T47D (cell line): ENCODE measurements at regions not wholly inside any gene's neighbourhood (a gene's known extent, or its start where the extent isn't known, plus 50 kb on each side); places are given as distances from the start of the nearest gene placed in this dataset.
"Not testable (repeated sequence)": the region's sequence is repeated elsewhere in the genome, so short reads cannot be mapped to it uniquely, and the experiment has no call there.

Experiments used
- DNase-seq, 2 experiments: peaks; one replicate each; pipeline versions ENCODE4 v3.0.0 to v3.0.0-alpha.2; 2011 to 2012; ENCODE audit warnings: low read depth in 1 of 2, low spot score in 1 of 2
- JUND ChIP-seq: IDR thresholded peaks from 2 replicates; pipeline ENCODE4 v1.6.1; 2012; ENCODE audit warnings: low read depth
- in situ Hi-C: cut with HindIII; loops from 2 replicates; pipeline ENCODE4 v1.10.0; 2016; ENCODE audit warnings: low sequenced_read_pairs, low pct_unique_long_range_greater_than_20kb

GRCh38 chr4:141860974-141861373, 224.6 kb downstream of the IL15 start:
- DNase-seq = peak in 1 of 2 experiments; percentile 68
- in situ Hi-C loops = no loop called here
- TF ChIP-seq JUND = no peak

GRCh38 chr4:141870152-141870551, 233.8 kb downstream of the IL15 start:
- peak in 1 of 2 experiments; percentile 65 for DNase-seq
- in situ Hi-C loops = no loop called here
- no peak for TF ChIP-seq JUND

GRCh38 chr4:141871086-141871770, 234.8 kb downstream of the IL15 start:
- in situ Hi-C loops = no loop called here
- DNase-seq = no peak
- TF ChIP-seq JUND = no peak

DNA sequence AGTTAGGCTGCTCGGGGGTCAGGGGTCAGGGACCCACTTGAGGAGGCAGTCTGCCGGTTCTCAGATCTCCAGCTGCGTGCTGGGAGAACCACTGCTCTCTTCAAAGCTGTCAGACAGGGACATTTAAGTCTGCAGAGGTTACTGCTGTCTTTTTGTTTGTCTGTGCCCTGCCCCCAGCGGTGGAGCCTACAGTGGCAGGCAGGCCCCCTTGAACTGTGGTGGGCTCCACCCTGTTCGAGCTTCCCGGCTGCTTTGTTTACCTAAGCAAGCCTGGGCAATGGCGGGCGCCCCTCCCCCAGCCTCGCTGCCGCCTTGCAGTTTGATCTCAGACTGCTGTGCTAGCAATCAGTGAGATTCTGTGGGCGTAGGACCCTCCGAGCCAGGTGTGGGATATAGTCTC, 246.3 kb downstream of the IL15 start:
- in situ Hi-C loops, DNase-seq: not testable (repeated sequence)

GRCh38 chr4:141884070-141884469, 247.7 kb downstream of the IL15 start:
- no peak for TF ChIP-seq JUND
- DNase-seq = no peak
- in situ Hi-C loops = no loop called here

DNA sequence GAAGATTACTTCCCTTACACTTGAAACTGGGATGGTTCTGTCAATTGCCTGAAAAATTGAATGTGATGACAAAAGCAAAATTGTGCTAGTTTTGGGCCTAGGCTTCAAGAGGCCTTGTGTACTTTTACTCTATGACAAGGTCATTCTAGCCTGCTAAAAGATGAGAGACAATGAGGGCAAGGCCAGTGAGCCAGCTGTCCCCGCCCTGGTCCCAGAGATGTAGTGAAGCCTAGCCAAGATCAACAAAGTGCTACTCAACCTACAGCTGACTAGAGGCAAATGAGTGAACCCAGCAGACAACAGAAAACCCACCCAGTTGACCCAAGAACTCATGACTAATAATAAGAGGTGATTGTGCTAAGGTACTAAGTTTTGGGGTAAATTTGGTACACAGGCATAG, 248.7 kb downstream of the IL15 start:
- in situ Hi-C loops = no loop called here
- DNase-seq = no peak

DNA sequence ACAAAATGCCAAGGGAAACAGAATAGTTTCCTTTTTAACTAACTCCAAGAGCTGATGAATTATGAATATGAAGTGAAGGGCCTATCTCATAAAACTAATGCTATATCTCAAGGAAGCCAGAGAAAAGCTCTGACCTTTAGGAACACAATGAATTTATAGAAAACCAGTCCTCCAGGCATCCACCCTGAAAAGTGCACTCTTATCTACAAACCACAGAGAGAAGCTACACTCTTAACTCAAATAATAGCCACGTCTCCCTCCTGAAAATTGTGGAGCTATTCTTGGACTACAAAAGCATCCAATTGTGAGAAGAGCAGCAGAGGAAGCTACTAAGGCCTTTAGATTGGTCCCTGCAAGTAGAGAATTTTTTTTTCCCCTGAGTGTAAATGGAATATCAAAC, 253.9 kb downstream of the IL15 start:
- TF ChIP-seq JUND = no peak
- in situ Hi-C loops = no loop called here
- DNase-seq = no peak

More for the DNA sequence above, 248.7 kb downstream of the IL15 start:
- TF ChIP-seq JUND = no peak

DNA sequence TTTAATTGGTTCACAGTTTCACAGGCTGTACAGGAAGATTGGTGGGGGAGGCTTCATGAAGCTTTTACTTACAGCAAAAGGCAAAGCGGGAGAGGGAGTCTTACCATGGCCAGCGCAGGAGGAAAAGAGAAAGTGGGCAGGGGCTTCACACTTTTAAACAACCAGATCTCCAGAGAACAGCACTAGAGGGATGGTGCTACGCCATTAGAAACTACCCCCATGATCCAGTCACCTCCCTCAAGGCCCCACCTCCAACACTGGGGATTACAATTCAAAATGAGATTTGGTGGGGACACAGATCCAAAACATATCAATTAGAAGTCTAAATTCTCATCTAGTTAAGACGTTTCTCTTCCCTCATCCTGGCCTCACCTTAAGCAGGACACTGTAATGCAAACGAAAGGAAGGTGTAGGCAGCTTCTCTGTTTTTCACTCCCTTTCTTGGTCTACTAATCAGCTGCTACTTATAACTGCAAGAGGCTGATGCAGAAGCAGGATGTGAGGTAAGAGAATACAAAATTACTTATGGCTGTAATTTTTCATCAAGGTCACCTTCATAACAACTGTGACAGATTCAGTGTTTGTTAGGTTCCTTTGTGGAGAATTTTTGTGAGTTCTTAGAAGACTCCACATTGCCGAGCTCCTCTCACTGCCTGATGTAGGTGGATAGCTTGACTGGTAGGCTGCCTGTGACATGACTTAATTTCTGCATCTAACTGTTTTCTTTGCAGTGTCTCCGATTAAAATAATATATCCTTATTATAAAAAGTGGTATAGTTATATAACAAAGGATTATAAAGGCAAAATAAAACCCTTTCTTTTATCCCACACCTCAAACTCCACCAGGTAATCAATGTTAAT, 255.1 kb downstream of the IL15 start:
- in situ Hi-C loops = no loop called here

DNA sequence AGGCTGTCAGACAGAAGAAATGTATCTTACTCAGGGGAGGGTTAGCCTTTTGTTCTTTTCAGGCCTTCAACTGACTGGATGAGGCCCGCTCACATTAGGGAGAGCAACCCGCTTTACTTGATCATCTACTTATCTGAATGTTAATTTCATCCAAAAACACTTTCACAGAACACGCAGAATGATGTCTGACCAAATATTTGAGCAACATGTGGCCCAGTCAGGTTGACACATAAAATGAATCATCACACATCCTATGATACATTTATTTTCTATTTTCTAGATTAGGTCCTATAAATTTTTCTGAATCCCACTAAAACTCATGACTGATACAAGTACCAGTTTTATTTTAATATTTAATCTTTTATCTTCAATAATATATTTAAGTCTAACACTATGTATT, 260.3 kb downstream of the IL15 start:
- DNase-seq = no peak
- in situ Hi-C loops = no loop called here
- TF ChIP-seq JUND = no peak

More for the DNA sequence above, 255.1 kb downstream of the IL15 start:
- no peak for TF ChIP-seq JUND
- no peak for DNase-seq

DNA sequence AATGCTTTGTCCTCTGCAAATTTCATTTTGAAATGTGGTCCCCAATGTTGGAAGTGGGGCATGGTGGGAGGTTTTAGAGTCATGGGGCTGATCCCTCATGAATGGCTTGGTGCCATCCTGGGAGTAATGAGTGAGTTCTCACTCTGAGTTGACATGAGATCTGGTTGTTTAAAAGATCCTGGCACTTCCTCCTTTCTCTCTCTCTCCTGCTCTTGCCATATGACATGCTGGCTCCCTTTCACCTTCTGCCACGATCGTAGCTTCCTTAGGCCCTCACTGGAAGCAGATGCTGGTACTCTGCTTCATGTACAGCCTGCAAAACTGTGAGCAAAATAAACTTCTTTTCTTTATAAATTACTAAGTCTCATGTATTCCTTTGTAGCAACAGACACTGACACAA, 262.0 kb downstream of the IL15 start:
- no peak for TF ChIP-seq JUND
- DNase-seq = no peak

DNA sequence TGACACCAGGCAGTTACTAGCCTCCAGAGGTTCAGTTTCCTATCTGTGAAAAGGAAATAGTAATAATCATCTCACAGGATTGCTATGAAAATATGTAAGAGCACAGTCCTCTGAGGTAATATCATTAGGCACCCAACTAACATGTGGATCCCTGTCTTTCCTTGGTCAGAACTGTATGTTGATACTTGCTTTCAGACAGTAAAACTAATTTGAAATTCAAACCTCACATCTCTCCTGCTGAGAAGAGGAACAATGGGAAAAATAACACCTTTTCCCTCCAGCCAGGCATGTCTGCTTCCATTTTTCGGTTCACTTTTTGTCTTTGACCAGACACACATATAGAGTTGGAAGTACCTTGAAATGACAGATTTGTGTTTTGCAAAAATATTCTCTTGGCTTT, 262.7 kb downstream of the IL15 start:
- in situ Hi-C loops = no loop called here
- no peak for TF ChIP-seq JUND

More for the DNA sequence above, 262.0 kb downstream of the IL15 start:
- in situ Hi-C loops = no loop called here

DNA sequence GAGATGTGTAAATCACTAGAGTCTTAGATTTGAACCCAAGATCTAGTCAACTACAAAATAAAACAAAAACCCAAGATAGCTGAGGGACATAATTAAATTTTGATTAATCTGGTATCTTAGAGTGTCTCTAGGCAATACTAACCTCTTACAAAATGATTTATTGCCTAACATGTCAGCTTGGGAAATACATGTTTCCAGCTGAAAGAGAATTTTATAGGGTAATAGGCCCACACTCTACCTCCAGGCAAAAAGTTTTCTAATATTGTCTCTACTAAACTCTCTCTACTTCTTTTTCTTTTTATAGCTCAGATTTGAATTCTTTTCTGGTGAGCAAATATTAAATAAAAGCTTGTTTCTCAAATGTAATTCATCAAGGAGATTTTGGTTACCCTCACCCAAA, 263.2 kb downstream of the IL15 start:
- TF ChIP-seq JUND = no peak
- DNase-seq = no peak
- in situ Hi-C loops = no loop called here

More for the DNA sequence above, 262.7 kb downstream of the IL15 start:
- no peak for DNase-seq

DNA sequence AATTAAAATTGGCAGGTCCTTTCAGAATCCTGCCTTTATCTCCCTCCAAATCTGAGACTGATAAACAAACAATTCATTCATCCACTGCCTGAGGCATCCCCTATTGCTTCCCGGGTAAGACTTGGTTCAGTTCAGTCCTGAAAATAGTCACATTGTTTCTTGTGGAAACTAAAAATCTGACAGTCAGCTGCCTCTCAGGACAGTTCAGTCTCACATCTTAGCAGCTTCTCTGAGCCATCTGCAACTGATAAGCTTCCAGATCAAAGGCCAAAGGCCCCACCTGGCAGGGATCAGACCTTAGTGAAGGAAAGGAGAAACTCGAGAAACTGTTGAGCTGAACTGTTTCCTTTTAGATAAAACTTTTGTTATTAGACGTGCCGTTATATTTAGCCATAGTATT, 264.5 kb downstream of the IL15 start:
- no peak for TF ChIP-seq JUND
- in situ Hi-C loops = no loop called here
- DNase-seq = peak in 1 of 2 experiments; percentile 11
